ENCODE measurements at regions not wholly inside any gene's neighbourhood (a gene's known extent, or its start where the extent isn't known, plus 50 kb on each side); places are given as distances from the start of the nearest gene placed in this dataset.

GRCh38 chr11:31922450-31922849, 111.3 kb upstream of the PAX6 start:
- no peak for TF ChIP-seq CTCF (IDR thresholded peaks at IDR 0.05)
- 60% methylated on average over 3 of the region's 3 CpGs for WGBS, 2 donors
- no peaks in the 10 kb centered on the region for H3K27me3 ChIP-seq
- H3K4me1 ChIP-seq: no peaks in the 10 kb centered on the region
- no peak overlapping the region for H3K4me3 ChIP-seq
- no peaks in the 10 kb centered on the region for H3K36me3 ChIP-seq
- intact Hi-C loops (cut with DNase I): no loop called here
- H3K27ac ChIP-seq: no peak overlapping the region
- H3K9me3 ChIP-seq: no peaks in the 10 kb centered on the region
- ATAC-seq (no peak), DNase-seq (no peak)

GRCh38 chr11:31921081-31921480, 110.0 kb upstream of the PAX6 start:
- 64 to 66% methylated on average over 4 of the region's 4 CpGs for WGBS, 2 donors
- intact Hi-C loops (cut with DNase I): no loop called here
- Histone ChIP-seq H3K27ac (no peak overlapping the region), H3K9me3 (no peaks in the 10 kb centered on the region), H3K36me3 (no peaks in the 10 kb centered on the region), H3K27me3 (no peaks in the 10 kb centered on the region), H3K4me1 (no peaks in the 10 kb centered on the region), H3K4me3 (no peak overlapping the region)
- TF ChIP-seq CTCF (IDR thresholded peaks at IDR 0.05): no peak
- ATAC-seq (no peak), DNase-seq (no peak)

- no peaks in the 10 kb centered on the region for H3K4me1 ChIP-seq
- no peaks in the 10 kb centered on the region for H3K36me3 ChIP-seq
- ATAC-seq (no peak), DNase-seq (no peak)
- no peaks in the 10 kb centered on the region for H3K9me3 ChIP-seq
- no peak overlapping the region for H3K4me3 ChIP-seq
- no peak overlapping the region for H3K27ac ChIP-seq
- WGBS, 2 donors: 80 to 84% methylated on average over 5 of the region's 5 CpGs
- H3K27me3 ChIP-seq: no peaks in the 10 kb centered on the region
- TF ChIP-seq CTCF (IDR thresholded peaks at IDR 0.05): no peak
- intact Hi-C loops (cut with DNase I): no loop called here
These were observed 108.1 kb upstream of the PAX6 start for GRCh38 chr11:31919175-31919574.

- H3K27me3 ChIP-seq: no peaks in the 10 kb centered on the region
- 92% methylated on average over 1 of the region's 1 CpG for WGBS, 2 donors
- H3K4me1 ChIP-seq: no peaks in the 10 kb centered on the region
- no peak for ATAC-seq
- no peaks in the 10 kb centered on the region for H3K36me3 ChIP-seq
- intact Hi-C loops (cut with DNase I): no loop called here
- H3K9me3 ChIP-seq: no peaks in the 10 kb centered on the region
- no peak overlapping the region for H3K4me3 ChIP-seq
- TF ChIP-seq CTCF (IDR thresholded peaks at IDR 0.05): no peak
- no peak overlapping the region for H3K27ac ChIP-seq
- DNase-seq: no peak
These were observed 104.7 kb upstream of the PAX6 start for GRCh38 chr11:31915867-31916266.

GRCh38 chr11:31913985-31914384, 102.9 kb upstream of the PAX6 start:
- intact Hi-C loops (cut with DNase I): no loop called here
- H3K4me1 ChIP-seq: no peaks in the 10 kb centered on the region
- H3K9me3 ChIP-seq: no peaks in the 10 kb centered on the region
- H3K27me3 ChIP-seq: no peaks in the 10 kb centered on the region
- ATAC-seq: no peak
- H3K4me3 ChIP-seq: no peak overlapping the region
- H3K36me3 ChIP-seq: no peaks in the 10 kb centered on the region
- TF ChIP-seq CTCF (IDR thresholded peaks at IDR 0.05): no peak
- H3K27ac ChIP-seq: no peak overlapping the region
- WGBS, 2 donors: 82 to 83% methylated on average over 1 of the region's 1 CpG
- no peak for DNase-seq
